HG02798 (cell line): ENCODE measurements at regions not wholly inside any gene's neighbourhood (a gene's known extent, or its start where the extent isn't known, plus 50 kb on each side); places are given as distances from the start of the nearest gene placed in this dataset.

Source experiments
- ATAC-seq: cut with Tn5 transposase; IDR thresholded peaks from one replicate; pipeline ENCODE4 v1.9.1; 2021; ENCODE audit warnings: mild to moderate bottlenecking; ENCODE audit not compliant: unreplicated experiment, poor library complexity

GRCh38 chr3:31265646-31266428 is 266.9 kb upstream of the STT3B start:
- ATAC-seq: no peak

- no peak for ATAC-seq
Observed at GRCh38 chr3:31268868-31269267, 263.9 kb upstream of the STT3B start.

- no peak for ATAC-seq
Observed at GRCh38 chr3:31270010-31270409, 262.7 kb upstream of the STT3B start.

GRCh38 chr3:31274326-31275024 is 258.2 kb upstream of the STT3B start:
- ATAC-seq: no peak

- no peak for ATAC-seq
Observed at GRCh38 chr3:31275038-31275572, 257.6 kb upstream of the STT3B start.

GRCh38 chr3:31275583-31275982 is 257.1 kb upstream of the STT3B start:
- ATAC-seq: no peak

- ATAC-seq: no peak
Observed at GRCh38 chr3:31277582-31277981, 255.1 kb upstream of the STT3B start.

- no peak for ATAC-seq
Observed at GRCh38 chr3:31278532-31278931, 254.2 kb upstream of the STT3B start.

- ATAC-seq: no peak
Observed at GRCh38 chr3:31284776-31285175, 247.9 kb upstream of the STT3B start.

- ATAC-seq: no peak
Observed at GRCh38 chr3:31285833-31286486, 246.8 kb upstream of the STT3B start.

- no peak for ATAC-seq
Observed at GRCh38 chr3:31288224-31288623, 244.5 kb upstream of the STT3B start.

GRCh38 chr3:31288641-31289100 is 244.1 kb upstream of the STT3B start:
- no peak for ATAC-seq

- ATAC-seq: no peak
Observed at GRCh38 chr3:31289584-31289983, 243.1 kb upstream of the STT3B start.

- ATAC-seq: no peak
Observed at GRCh38 chr3:31290046-31290445, 242.7 kb upstream of the STT3B start.

- no peak for ATAC-seq
Observed at GRCh38 chr3:31291818-31292217, 240.9 kb upstream of the STT3B start.

GRCh38 chr3:31294430-31295149 is 238.1 kb upstream of the STT3B start:
- no peak for ATAC-seq

- ATAC-seq: no peak
Observed at GRCh38 chr3:31295150-31295765, 237.5 kb upstream of the STT3B start.

- no peak for ATAC-seq
Observed at GRCh38 chr3:31297726-31298298, 234.9 kb upstream of the STT3B start.
